PC-3 (cell line): ENCODE measurements at regions not wholly inside any gene's neighbourhood (a gene's known extent, or its start where the extent isn't known, plus 50 kb on each side); places are given as distances from the start of the nearest gene placed in this dataset.
A peak's percentile ranks its signal among the peaks of the same experiment; 100 is the strongest.

Source experiments
- ATAC-seq: fragments of 200-7000 bp; cut with Tn5 transposase; 2 replicates; pipeline ENCODE4 v1.9.1; 2020; ENCODE audit warnings: mild to moderate bottlenecking, moderate library complexity
- BruUV-seq: library from RNA; stranded (reverse); fragments of 400-500 nt; replicated peaks from 2 replicates; lab custom pipeline; 2021; lab: Mats Ljungman, UMichigan
- CTCF ChIA-PET: fragments of 300-600 bp; sonication (Branson Sonifier 250); formaldehyde crosslinking; loops from one replicate; lab custom pipeline; 2022; ENCODE audit warnings: antibody characterized with exemption; lab: Charles Lee
- POLR2A ChIA-PET: fragments of 300-600 bp; sonication (Branson Sonifier 250); formaldehyde crosslinking; loops from one replicate; lab custom pipeline; 2022; ENCODE audit warnings: antibody characterized with exemption; ENCODE audit not compliant: unreplicated experiment; lab: Charles Lee
- DNase-seq: peaks from one replicate; pipeline ENCODE4 v3.0.0-alpha.2; 2015
- H2AFZ ChIP-seq: fragments of 300-600 bp; sonication (generic); 2 replicates; pipeline ENCODE4 v1.6.0; 2016; ENCODE audit warnings: antibody characterized with exemption, low read length
- H3F3A ChIP-seq: fragments of 300-600 bp; sonication (generic); one replicate; pipeline ENCODE4 v1.6.0; 2017; ENCODE audit warnings: antibody characterized with exemption, low read length, control low read depth, mild to moderate bottlenecking; ENCODE audit not compliant: unreplicated experiment
- H3K27ac ChIP-seq: fragments of 300-600 bp; sonication (generic); 2 replicates; pipeline ENCODE4 v1.5.1; 2016; ENCODE audit warnings: mild to moderate bottlenecking, low read length
- H3K27me3 ChIP-seq: fragments of 300-600 bp; sonication (generic); 2 replicates; pipeline ENCODE4 v1.6.1; 2016; ENCODE audit warnings: low read length, mixed read lengths
- H3K36me3 ChIP-seq: fragments of 300-600 bp; sonication (generic); 2 replicates; pipeline ENCODE4 v1.6.1; 2016; ENCODE audit warnings: low read depth, mixed run types, low read length, mixed read lengths
- H3K4me1 ChIP-seq: fragments of 300-600 bp; sonication (generic); 2 replicates; pipeline ENCODE4 v1.5.1; 2016; ENCODE audit warnings: low read length; ENCODE audit not compliant: insufficient read depth
- H3K4me2 ChIP-seq: fragments of 300-600 bp; sonication (generic); 2 replicates; pipeline ENCODE4 v1.6.0; 2016; ENCODE audit warnings: low read length
- H3K4me3 ChIP-seq: fragments of 300-600 bp; sonication (generic); 2 replicates; pipeline ENCODE4 v1.5.1; 2016; ENCODE audit warnings: mild to moderate bottlenecking, low read length, mixed read lengths
- H3K79me2 ChIP-seq: fragments of 300-600 bp; sonication (generic); 2 replicates; pipeline ENCODE4 v1.6.1; 2017; ENCODE audit warnings: low read length, mixed read lengths
- H3K9ac ChIP-seq: fragments of 300-600 bp; sonication (generic); 2 replicates; pipeline ENCODE4 v1.6.0; 2016; ENCODE audit warnings: mild to moderate bottlenecking, low read length
- H3K9me2 ChIP-seq: fragments of 300-600 bp; sonication (generic); replicated peaks from 2 replicates; pipeline ENCODE4 v1.6.1; 2016; ENCODE audit warnings: mixed run types, low read length, mixed read lengths
- H3K9me3 ChIP-seq: fragments of 300-600 bp; sonication (generic); 2 replicates; pipeline ENCODE4 v1.6.1; 2016; ENCODE audit warnings: low read length, mixed read lengths
- H4K20me1 ChIP-seq: fragments of 300-600 bp; sonication (generic); 2 replicates; pipeline ENCODE4 v1.6.1; 2016; ENCODE audit warnings: low read length, mixed read lengths
- CTCF ChIP-seq: fragments of 300-600 bp; sonication (generic); conservative IDR thresholded peaks from 2 replicates; pipeline ENCODE4 v1.5.1; 2017; ENCODE audit warnings: antibody characterized with exemption, low read depth, mild to moderate bottlenecking, low read length
- EZH2 ChIP-seq: fragments of 300-600 bp; sonication (generic); IDR thresholded peaks from one replicate; pipeline ENCODE4 v1.6.1; 2017; ENCODE audit warnings: antibody characterized with exemption, mild to moderate bottlenecking, low read length; ENCODE audit not compliant: unreplicated experiment
- EZH2phosphoT487 ChIP-seq: fragments of 300-600 bp; sonication (generic); IDR thresholded peaks from 2 replicates; pipeline ENCODE4 v1.6.1; 2018; ENCODE audit warnings: mild to moderate bottlenecking, antibody characterized with exemption, low read length, borderline replicate concordance
- intact Hi-C: fragments of 100-400 bp; cut with micrococcal nuclease; formaldehyde crosslinking; loops from 2 replicates; pipeline ENCODE4 v1.9.0; 2023

- Histone ChIP-seq H2AFZ (no peak overlapping the region), H3K27ac (no peak overlapping the region), H3K36me3 (no peaks in the 10 kb centered on the region), H3F3A (no peaks in the 10 kb centered on the region), H3K4me1 (no peaks in the 10 kb centered on the region), H4K20me1 (no peaks in the 10 kb centered on the region), H3K9me3 (0 out of 2 replicates have a peak, but pooled peaks cover 4% of the 10 kb centered on the region), H3K4me3 (no peak overlapping the region), H3K27me3 (no peaks in the 10 kb centered on the region), H3K9me2 (no peaks in the 10 kb centered on the region), H3K79me2 (no peaks in the 10 kb centered on the region), H3K4me2 (no peak overlapping the region), H3K9ac (no peak overlapping the region)
- DNase-seq, result no peak
- intact Hi-C loops, result no loop called here
- CTCF ChIA-PET, result no interaction called here
- ATAC-seq, result no peak
- TF ChIP-seq EZH2, result no peak
- TF ChIP-seq EZH2phosphoT487, result no peak
- TF ChIP-seq CTCF, result no peak
- POLR2A ChIA-PET, result no interaction called here
- no TSS peak for BruUV-seq
Observed at GRCh38 chr4:144384408-144384807, 243.9 kb upstream of the GYPA start.

GRCh38 chr4:144399927-144400326 lies 246.0 kb upstream of the HHIP start:
- peak; percentile 100 for ATAC-seq
- POLR2A ChIA-PET, result no interaction called here

More at GRCh38 chr4:144399927-144400326, 246.0 kb upstream of the HHIP start:
- no peak overlapping the region for H3K27ac ChIP-seq
- no peaks in the 10 kb centered on the region for H3K9me2 ChIP-seq
- BruUV-seq, result no TSS peak
- H2AFZ ChIP-seq, result no peak overlapping the region
- CTCF ChIA-PET, result no interaction called here
- H3K4me3 ChIP-seq, result no peak overlapping the region
- no peaks in the 10 kb centered on the region for H3K36me3 ChIP-seq
- no peak for TF ChIP-seq CTCF
- TF ChIP-seq EZH2phosphoT487, result no peak
- no peak overlapping the region for H3K9ac ChIP-seq
- intact Hi-C loops, result no loop called here
- H3F3A ChIP-seq, result no peaks in the 10 kb centered on the region
- peak overlapping the region; percentile 19; the same call in 1 of the 2 replicates for H3K4me2 ChIP-seq
- H4K20me1 ChIP-seq, result no peaks in the 10 kb centered on the region
- H3K9me3 ChIP-seq, result no peaks in the 10 kb centered on the region
- peak; percentile 93 for DNase-seq
- no peaks in the 10 kb centered on the region for H3K79me2 ChIP-seq
- no peaks in the 10 kb centered on the region for H3K27me3 ChIP-seq
- peaks cover 4% of the 10 kb centered on the region; the same call in 1 of the 2 replicates for H3K4me1 ChIP-seq
